HFFc6 (cell line): ENCODE measurements at regions not wholly inside any gene's neighbourhood (a gene's known extent, or its start where the extent isn't known, plus 50 kb on each side); places are given as distances from the start of the nearest gene placed in this dataset.

Source experiments
- DNase-seq: peaks from one replicate; pipeline ENCODE4 v3.0.0-alpha.2; 2018
- H3K27ac Mint-ChIP-seq: 2 replicates; pipeline ENCODE4 v1.8.0; 2020; ENCODE audit warnings: mild to moderate bottlenecking, mixed read lengths
- H3K27me3 Mint-ChIP-seq: 2 replicates; pipeline ENCODE4 v1.8.0; 2021; ENCODE audit warnings: mild to moderate bottlenecking, moderate library complexity, mixed read lengths; ENCODE audit not compliant: insufficient read depth
- H3K36me3 Mint-ChIP-seq: 2 replicates; pipeline ENCODE4 v1.8.0; 2021; ENCODE audit warnings: low read depth, mixed read lengths
- H3K4me1 Mint-ChIP-seq: 2 replicates; pipeline ENCODE4 v1.8.0; 2020; ENCODE audit warnings: low read depth, mixed read lengths
- H3K4me3 Mint-ChIP-seq: 2 replicates; pipeline ENCODE4 v1.8.0; 2020; ENCODE audit warnings: mild to moderate bottlenecking, moderate library complexity, mixed read lengths
- H3K9me3 Mint-ChIP-seq: 2 replicates; pipeline ENCODE4 v1.8.0; 2020; ENCODE audit warnings: mild to moderate bottlenecking, mixed read lengths
- CTCF ChIP-seq: fragments of 200-600 bp; sonication (generic); IDR thresholded peaks from 2 replicates; pipeline ENCODE4 v1.5.0; 2021; ENCODE audit warnings: antibody characterized with exemption, mild to moderate bottlenecking

GRCh38 chr5:167012123-167013034, 1279.1 kb upstream of the WWC1 start:
- Mint-ChIP-seq H3K27ac (no peak overlapping the region), H3K4me1 (no peaks in the 10 kb centered on the region), H3K27me3 (no peaks in the 10 kb centered on the region), H3K9me3 (peaks cover 34% of the 10 kb centered on the region), H3K4me3 (no peak overlapping the region), H3K36me3 (no peaks in the 10 kb centered on the region)
- TF ChIP-seq CTCF, result no peak
- no peak for DNase-seq

GRCh38 chr5:167014401-167015056, 1276.9 kb upstream of the WWC1 start:
- Mint-ChIP-seq H3K9me3 (peaks cover 44% of the 10 kb centered on the region), H3K27me3 (no peaks in the 10 kb centered on the region), H3K4me3 (no peak overlapping the region), H3K27ac (no peak overlapping the region), H3K36me3 (no peaks in the 10 kb centered on the region), H3K4me1 (no peaks in the 10 kb centered on the region)
- DNase-seq, result no peak
- no peak for TF ChIP-seq CTCF

DNA sequence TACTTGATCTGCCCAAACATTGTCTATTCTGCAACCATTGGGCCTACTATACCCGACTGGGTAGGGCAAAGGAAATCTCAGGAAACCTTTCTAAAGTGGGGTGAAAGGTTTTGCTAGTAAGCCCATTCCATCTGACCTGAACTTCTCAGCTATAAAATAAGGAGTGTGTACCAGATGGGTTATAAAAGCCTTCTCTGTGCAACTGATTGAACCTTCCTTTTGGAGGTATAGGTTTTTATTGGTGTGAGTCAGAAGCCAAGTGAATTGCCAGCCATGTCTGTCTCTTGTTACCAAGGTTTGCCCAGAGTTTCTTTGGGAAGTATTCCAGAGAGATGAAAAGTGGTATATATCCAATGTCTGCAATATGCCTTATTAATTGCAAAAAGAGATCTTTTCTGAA, 1271.0 kb upstream of the WWC1 start:
- Mint-ChIP-seq H3K27me3 (no peaks in the 10 kb centered on the region), H3K27ac (no peak overlapping the region), H3K4me1 (no peaks in the 10 kb centered on the region), H3K9me3 (peaks cover 42% of the 10 kb centered on the region), H3K4me3 (no peak overlapping the region), H3K36me3 (no peaks in the 10 kb centered on the region)
- no peak for DNase-seq
- TF ChIP-seq CTCF, result no peak

GRCh38 chr5:167029488-167029887, 1262.0 kb upstream of the WWC1 start:
- no peak for DNase-seq
- H3K4me3 Mint-ChIP-seq, result no peak overlapping the region
- peaks cover 20% of the 10 kb centered on the region; the same call in 1 of the 2 replicates for H3K9me3 Mint-ChIP-seq
- H3K36me3 Mint-ChIP-seq, result no peaks in the 10 kb centered on the region
- no peaks in the 10 kb centered on the region; the same call in 1 of the 2 replicates for H3K27me3 Mint-ChIP-seq
- no peak overlapping the region for H3K27ac Mint-ChIP-seq
- H3K4me1 Mint-ChIP-seq, result no peaks in the 10 kb centered on the region
- no peak for TF ChIP-seq CTCF

DNA sequence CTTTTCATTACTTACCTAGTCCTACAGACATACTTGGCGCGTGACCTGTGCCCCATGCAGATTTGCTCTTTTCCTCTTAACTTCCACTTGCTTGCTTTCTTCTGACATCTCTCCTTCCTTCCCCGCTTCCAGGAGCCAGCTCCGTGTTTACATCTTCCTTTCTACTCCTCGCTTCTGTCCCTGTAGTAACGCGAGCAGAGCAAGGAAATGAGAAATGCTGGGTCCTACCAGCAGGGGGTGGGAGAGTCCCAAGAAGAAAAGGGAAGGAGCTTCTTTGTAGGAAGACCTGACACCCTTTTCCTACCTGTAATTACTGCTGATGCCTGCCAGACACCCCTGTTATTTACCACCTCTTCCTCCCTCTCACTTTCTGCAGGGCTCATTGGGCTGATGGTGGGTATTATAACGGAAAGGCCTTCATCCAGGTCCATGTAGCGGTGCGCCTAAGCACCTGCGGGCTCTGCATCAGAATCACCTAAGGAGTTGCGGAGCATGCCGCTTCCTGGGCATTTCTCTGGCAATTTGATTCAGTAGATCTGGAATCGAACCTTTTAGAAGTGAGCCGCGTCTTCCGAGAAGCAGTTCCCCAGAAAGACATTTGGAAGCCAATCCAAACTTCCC, 1260.8 kb upstream of the WWC1 start:
- H3K27ac Mint-ChIP-seq, result no peak overlapping the region
- DNase-seq, result no peak
- peak overlapping the region; percentile 31; the same call in 1 of the 2 replicates for H3K4me3 Mint-ChIP-seq
- H3K27me3 Mint-ChIP-seq, result no peaks in the 10 kb centered on the region; the same call in 1 of the 2 replicates
- H3K9me3 Mint-ChIP-seq, result peaks cover 18% of the 10 kb centered on the region; the same call in 1 of the 2 replicates
- no peaks in the 10 kb centered on the region for H3K36me3 Mint-ChIP-seq
- H3K4me1 Mint-ChIP-seq, result no peaks in the 10 kb centered on the region
- peak; percentile 30; the same call in 1 of the 2 replicates for TF ChIP-seq CTCF
